Dermis microvascular lymphatic vessel endothelial cell (primary cell): ENCODE measurements at regions not wholly inside any gene's neighbourhood (a gene's known extent, or its start where the extent isn't known, plus 50 kb on each side); places are given as distances from the start of the nearest gene placed in this dataset.

Source experiments
- DNase-seq, 2 donors: peaks; one replicate each; pipeline versions ENCODE4 v3.0.0 to v3.0.0-alpha.2; 2010; ENCODE audit warnings: low read depth in 2 of 2

GRCh38 chr2:126385441-126385840 lies 270.5 kb upstream of the GYPC start:
- DNase-seq = no peak

DNA sequence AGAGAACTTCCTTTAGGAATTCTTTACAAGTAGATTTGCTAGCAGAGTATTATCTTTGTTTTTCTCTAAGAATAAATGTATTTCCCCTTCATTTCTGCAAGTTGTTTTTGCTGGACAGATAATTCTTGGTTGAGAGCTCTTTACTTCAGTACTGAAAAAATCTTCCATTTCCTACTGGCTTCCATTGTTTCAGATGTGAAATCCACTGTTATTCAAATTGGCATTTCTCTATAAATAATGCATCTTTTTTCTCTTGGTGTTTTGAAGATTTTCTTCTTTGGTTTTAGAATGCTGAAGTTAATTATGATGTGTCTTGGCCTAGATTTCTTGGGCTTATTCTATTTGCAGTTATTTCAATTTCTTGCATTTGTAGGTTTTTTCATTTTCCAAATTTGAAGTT lies 270.0 kb upstream of the GYPC start:
- no peak for DNase-seq

DNA sequence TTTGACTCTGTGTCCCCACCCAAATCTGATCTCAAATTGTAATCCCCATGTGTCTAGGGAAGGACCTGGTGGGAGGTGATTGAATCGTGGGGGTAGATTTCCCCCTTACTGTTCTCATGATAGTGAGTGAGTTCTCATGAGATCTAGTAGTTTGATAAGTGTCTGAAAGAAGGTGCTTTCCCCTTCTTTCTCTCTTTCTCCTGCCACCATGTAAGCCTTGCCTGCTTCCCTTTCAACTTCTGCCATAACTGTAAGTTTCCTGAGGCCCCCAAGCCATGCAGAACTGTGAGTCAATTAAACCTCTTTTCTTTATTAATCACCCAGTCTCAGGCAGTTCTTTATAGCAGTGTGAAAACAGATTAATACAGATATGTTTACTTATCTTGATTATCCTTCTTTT lies 266.5 kb upstream of the GYPC start:
- DNase-seq = no peak

DNA sequence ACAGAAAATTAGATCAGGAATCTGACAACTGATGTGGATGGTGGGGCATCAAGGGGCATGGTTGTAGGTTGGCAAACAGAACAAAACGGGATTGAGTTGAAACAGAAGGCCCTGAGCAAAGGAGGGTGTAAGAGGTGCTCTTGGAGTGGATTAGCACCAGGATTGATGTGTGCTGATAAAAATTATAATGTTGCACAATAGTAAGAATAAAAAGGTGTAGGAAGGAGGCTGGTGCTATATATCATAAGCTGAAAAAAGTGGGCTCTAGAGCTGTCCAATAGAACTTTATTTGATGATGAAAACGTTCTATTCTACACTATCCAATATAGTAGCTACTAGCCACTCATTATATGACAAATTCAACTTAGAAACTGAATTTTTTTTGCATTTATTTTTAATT lies 263.1 kb upstream of the GYPC start:
- no peak for DNase-seq

GRCh38 chr2:126399001-126399400 lies 257.0 kb upstream of the GYPC start:
- DNase-seq = no peak

DNA sequence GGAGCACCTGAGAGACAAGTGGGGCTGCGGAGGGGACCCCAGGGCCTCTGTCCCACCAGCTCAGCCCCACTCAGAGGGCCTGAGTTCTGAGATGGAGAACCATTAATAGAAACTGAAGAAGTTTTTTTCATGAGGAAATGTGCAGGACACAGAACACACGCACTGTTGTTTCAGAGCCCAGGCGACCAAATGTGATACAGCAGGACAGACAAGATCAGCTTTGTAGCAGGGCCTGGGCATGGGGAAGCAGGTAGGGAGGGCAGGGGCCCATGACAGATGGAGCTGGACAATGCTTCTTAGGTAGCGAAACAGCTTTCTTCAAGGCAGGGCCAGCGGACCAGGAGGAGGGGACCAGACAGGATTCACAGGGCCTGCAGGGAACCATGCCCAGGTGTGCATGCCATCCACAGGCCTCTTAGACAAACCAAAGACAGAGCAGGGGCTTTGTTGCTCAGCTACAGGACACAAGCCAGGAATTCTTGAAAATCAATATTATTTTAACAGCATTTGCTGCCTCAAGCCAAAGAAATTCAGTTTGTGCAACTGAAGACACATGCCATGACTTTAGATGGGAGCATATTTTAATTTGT lies 252.8 kb upstream of the GYPC start:
- DNase-seq = no peak

DNA sequence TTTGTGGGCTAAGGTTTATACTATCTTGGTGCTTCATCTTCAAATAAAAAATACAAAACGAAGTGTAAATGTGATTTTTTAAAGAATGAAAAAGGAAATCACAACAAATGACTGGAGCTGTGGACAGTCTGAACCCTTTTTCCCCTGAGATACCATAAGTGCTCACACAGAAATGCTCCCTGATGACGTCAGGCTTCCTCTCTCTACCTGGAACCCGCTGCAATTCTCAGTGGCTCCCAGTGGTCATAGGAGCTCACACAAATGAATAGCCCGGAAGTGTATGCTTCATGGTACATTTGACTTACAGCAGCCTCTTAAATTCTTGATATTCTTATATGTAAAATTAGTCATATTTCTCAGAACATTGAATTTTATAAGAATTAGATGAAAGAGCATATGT lies 249.7 kb upstream of the GYPC start:
- DNase-seq = no peak

DNA sequence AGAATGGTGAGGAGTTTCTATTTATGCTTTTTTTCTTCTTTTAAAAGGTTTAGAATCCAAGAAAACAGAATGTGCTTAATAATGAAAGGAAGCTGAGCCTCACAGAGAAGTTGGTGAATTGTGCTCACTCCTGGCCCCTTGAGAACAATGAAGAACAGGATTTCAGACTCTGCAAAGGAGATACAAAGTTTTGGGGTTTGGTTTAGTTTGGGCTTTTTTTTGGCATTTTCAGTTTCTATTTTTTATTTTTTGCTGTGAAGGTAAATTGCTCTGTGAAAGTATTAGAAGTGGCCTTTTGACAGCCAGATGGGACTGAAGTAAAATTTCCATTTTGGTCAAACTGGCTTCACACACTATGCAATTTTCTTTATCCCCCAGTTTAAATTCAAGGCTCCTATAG lies 247.3 kb upstream of the GYPC start:
- no peak for DNase-seq

DNA sequence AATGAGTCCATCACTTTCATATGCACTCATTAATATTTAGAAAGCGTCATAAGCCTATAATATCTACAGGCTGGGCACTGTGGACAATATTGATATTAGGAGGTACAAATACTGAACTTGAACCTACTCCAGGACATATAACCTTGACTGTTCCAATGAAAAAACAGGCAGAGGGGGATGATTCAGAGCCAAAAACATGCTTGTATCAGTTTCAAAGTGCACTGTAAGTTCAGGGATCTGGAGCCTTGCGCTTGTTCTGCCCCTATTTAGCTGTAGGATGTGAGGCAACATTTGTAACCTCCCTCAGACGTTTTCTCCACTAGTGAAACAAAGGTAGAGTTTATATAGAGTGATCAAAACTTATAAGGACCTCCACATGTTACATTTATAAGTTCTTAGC lies 246.1 kb upstream of the GYPC start:
- DNase-seq = no peak

GRCh38 chr2:126413079-126413478 lies 242.9 kb upstream of the GYPC start:
- no peak for DNase-seq

DNA sequence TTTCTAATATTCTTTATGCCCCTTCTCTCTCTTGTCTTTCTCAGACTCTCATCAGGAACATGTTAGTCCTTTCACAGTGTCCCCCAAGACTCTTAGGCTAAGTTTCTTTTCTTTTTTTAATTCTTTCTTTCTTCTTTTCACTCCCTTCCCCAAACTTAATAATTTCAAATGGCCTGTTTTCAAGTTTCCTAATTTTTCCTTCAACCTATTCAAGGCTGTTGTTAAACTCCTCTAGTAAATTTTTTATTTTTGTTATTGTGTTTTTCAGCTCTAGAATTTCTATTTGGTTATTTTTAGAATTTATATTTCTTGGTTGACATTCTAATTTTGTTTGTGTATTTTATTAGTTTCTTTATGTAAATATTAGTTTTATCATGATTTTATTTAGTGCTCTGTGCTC lies 236.6 kb upstream of the GYPC start:
- DNase-seq = no peak

DNA sequence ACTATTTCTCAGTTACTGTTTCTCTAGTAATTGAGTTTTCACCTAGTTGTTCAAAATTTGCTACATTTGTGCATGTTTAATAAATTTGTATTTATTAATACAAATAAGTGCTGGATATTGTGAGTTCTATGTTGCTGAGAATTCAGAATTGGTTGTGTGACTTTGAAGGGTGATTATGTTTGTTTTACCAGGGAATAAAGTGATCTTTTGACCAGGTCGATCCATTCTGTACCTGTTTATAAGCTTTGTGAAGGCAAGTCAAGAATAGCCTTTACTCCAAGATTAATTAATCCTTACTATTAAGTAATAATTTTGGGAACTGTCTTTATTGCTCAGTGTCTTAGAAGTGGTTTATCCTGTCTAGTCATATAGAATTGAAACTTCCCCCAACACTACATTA lies 230.0 kb upstream of the GYPC start:
- no peak for DNase-seq

- DNase-seq = no peak
These were observed 226.9 kb upstream of the GYPC start for GRCh38 chr2:126429103-126429502.

DNA sequence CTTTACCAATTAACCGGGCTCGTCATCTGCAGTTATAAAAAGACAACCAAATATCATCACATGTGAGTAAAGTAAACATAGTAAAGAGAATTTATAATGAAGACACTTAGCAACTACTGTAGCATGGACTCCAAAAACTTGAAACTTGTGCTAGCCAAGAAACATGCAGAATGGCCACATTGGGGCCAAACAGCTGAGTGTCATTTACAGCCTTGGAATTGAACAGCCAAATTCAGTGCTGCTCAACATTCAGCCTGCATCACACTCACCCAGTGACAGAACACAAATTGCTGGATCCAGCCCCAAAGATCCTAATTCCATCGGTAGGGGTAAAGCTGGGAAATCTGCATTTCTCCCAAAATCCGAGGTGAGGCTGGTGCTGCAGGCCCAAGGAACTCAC lies 224.8 kb upstream of the GYPC start:
- no peak for DNase-seq

- DNase-seq = no peak
These were observed 219.5 kb upstream of the GYPC start for GRCh38 chr2:126436411-126436810.

DNA sequence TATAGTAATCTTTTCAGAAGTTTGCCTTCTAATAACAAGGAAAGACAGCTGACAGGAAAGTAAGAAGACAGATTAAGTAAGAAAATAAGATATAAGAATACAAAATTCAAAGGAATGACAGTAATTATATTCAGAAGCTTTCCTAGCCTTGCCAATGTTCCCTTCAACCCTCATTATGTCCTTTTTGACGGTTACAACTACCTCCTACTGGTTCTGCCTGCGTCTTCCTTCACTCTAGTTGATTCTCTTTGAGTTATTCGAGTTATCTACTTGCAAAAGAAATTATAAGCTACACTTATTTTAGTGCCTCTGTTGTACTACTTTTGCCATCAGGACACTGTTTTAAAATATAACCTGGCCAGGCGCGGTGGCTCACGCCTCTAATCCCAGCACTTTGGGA lies 218.9 kb upstream of the GYPC start:
- no peak for DNase-seq

DNA sequence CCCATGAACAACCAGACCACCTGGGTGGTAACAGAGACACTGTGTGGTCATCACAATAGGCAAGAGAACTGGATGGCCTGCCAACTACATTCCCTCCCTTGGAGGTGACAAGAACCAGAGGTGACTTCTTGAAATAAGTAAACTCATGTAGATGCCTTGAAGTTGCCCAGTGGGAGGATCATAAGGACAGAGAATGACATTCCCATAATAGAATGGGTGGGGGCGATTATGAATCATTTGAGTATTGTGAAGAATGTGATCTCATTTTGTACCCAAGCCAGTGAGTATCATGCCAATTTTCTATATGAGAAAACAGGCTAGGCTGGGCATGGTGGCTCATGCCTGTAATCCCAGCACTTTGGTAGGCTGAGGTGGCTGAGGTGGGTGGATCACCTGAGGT lies 211.4 kb upstream of the GYPC start:
- no peak for DNase-seq

DNA sequence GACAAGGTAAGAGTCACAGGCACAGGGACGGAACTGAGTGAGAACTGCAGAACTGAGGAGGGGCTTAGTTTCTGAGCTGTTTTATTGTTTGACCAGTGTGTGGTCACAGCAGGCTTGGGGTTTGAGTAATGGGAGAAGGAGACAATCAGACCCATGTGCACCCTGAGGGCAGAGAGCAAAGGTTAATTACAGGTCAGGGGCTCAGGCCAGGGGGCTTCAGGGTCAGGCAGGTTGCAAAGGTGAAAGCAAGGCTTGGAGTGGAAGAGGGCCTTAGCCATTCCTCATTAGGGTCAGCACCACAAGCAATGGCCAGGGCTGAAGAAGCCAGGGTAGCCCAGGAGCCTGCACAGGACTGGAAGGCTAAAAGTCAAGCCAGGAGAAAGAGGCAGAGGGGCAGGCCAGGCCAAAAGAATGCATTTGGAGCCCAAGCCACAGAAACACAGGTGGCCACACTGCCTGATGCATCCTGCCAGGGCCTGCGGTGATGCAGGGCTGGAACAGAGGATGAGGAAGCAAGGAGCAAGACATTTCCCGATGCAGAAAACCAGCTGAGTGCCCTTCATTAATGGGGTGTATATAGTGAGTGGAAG lies 209.8 kb upstream of the GYPC start:
- no peak for DNase-seq

GRCh38 chr2:126448611-126449010 lies 207.3 kb upstream of the GYPC start:
- no peak for DNase-seq

- DNase-seq = no peak
These were observed 206.3 kb upstream of the GYPC start for GRCh38 chr2:126449677-126450076.

- no peak for DNase-seq
These were observed 191.9 kb upstream of the GYPC start for GRCh38 chr2:126463892-126464674.

GRCh38 chr2:126467367-126468054 lies 188.4 kb upstream of the GYPC start:
- DNase-seq = peak in 1 of 2 donors; percentile 7

DNA sequence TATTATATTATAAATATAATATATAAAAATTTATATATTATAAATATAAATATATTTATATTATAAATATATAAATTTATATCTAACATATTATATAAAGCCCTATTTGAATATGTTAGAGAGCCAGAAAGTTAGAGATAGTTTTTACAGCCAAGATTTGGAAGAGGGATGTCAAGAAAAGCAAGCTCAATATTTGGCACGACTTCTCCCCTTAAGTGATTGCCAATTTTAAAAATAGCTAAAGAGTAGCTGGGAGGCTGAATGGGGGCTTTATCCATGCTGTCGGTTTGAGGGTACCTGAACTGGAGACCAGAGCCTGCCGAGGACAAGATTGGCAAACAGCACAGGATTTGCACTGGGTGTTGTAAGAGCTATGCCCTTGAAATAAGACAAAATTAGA lies 180.9 kb upstream of the GYPC start:
- DNase-seq = no peak
